GM21423 (cell line): ENCODE measurements at regions not wholly inside any gene's neighbourhood (a gene's known extent, or its start where the extent isn't known, plus 50 kb on each side); places are given as distances from the start of the nearest gene placed in this dataset.
"Not testable (repeated sequence)": the region's sequence is repeated elsewhere in the genome, so short reads cannot be mapped to it uniquely, and the experiment has no call there.

ENCODE experiments used
- ATAC-seq: cut with Tn5 transposase; IDR thresholded peaks from one replicate; pipeline ENCODE4 v1.9.1; 2021; ENCODE audit warnings: mild to moderate bottlenecking, moderate library complexity; ENCODE audit not compliant: unreplicated experiment

- ATAC-seq = no peak
These were observed 216.8 kb downstream of the TUSC1 start for GRCh38 chr9:25461416-25461815.

GRCh38 chr9:25453875-25454274 lies 224.4 kb downstream of the TUSC1 start:
- ATAC-seq = no peak

- no peak for ATAC-seq
These were observed 228.7 kb downstream of the TUSC1 start for GRCh38 chr9:25449503-25449902.

- ATAC-seq = not testable (repeated sequence)
These were observed 232.5 kb downstream of the TUSC1 start for GRCh38 chr9:25445721-25446120.

- no peak for ATAC-seq
These were observed 235.7 kb downstream of the TUSC1 start for GRCh38 chr9:25442526-25442925.

GRCh38 chr9:25427898-25428297 lies 250.3 kb downstream of the TUSC1 start:
- no peak for ATAC-seq

- ATAC-seq = no peak
These were observed 251.0 kb downstream of the TUSC1 start for GRCh38 chr9:25427290-25427689.

- no peak for ATAC-seq
These were observed 256.7 kb downstream of the TUSC1 start for GRCh38 chr9:25421560-25421959.

- no peak for ATAC-seq
These were observed 259.3 kb downstream of the TUSC1 start for GRCh38 chr9:25418974-25419373.

GRCh38 chr9:25415718-25416117 lies 262.5 kb downstream of the TUSC1 start:
- ATAC-seq = no peak

GRCh38 chr9:25412646-25413045 lies 265.6 kb downstream of the TUSC1 start:
- no peak for ATAC-seq

- no peak for ATAC-seq
These were observed 280.5 kb downstream of the TUSC1 start for GRCh38 chr9:25397746-25398145.

GRCh38 chr9:25396828-25397227 lies 281.4 kb downstream of the TUSC1 start:
- no peak for ATAC-seq

- ATAC-seq = no peak
These were observed 297.1 kb downstream of the TUSC1 start for GRCh38 chr9:25381141-25381540.

- ATAC-seq = no peak
These were observed 301.2 kb downstream of the TUSC1 start for GRCh38 chr9:25377039-25377438.

GRCh38 chr9:25374281-25374680 lies 304.0 kb downstream of the TUSC1 start:
- ATAC-seq = no peak

GRCh38 chr9:25366906-25367305 lies 311.3 kb downstream of the TUSC1 start:
- no peak for ATAC-seq

GRCh38 chr9:25353783-25354182 lies 324.5 kb downstream of the TUSC1 start:
- ATAC-seq = no peak

GRCh38 chr9:25350011-25350410 lies 328.2 kb downstream of the TUSC1 start:
- no peak for ATAC-seq

- ATAC-seq = no peak
These were observed 356.1 kb downstream of the TUSC1 start for GRCh38 chr9:25322142-25322541.

GRCh38 chr9:25310961-25311360 lies 367.3 kb downstream of the TUSC1 start:
- ATAC-seq = no peak

- ATAC-seq = no peak
These were observed 369.7 kb downstream of the TUSC1 start for GRCh38 chr9:25308549-25308948.

GRCh38 chr9:25302601-25303000 lies 375.6 kb downstream of the TUSC1 start:
- ATAC-seq = no peak

GRCh38 chr9:25288195-25288594 lies 390.0 kb downstream of the TUSC1 start:
- ATAC-seq = not testable (repeated sequence)
